Gastroesophageal sphincter (tissue), 3 donors: ENCODE measurements at regions not wholly inside any gene's neighbourhood (a gene's known extent, or its start where the extent isn't known, plus 50 kb on each side); places are given as distances from the start of the nearest gene placed in this dataset.

ENCODE experiments used
- POLR2A ChIP-seq, 2 donors: fragments of 450-650 bp; IDR thresholded peaks; one replicate each; pipeline ENCODE4 v1.6.1; 2017; ENCODE audit warnings: antibody characterized with exemption in 2 of 2, mild to moderate bottlenecking in 2 of 2, moderate library complexity in 1 of 2
- POLR2AphosphoS5 ChIP-seq: sonication (generic); formaldehyde crosslinking; IDR thresholded peaks from one replicate; pipeline ENCODE4 v1.6.1; 2017; ENCODE audit warnings: antibody characterized with exemption
- TF ChIP-seq, protein P1 (sequence below), 4 experiments: fragments of 200-600 bp in 2 of 4; fragments of 450-650 bp in 2 of 4; sonication (generic) in 1 of 4; IDR thresholded peaks; one replicate each; pipeline ENCODE4 v1.5.1; 2017 to 2019; ENCODE audit warnings: antibody characterized with exemption in 4 of 4, mild to moderate bottlenecking in 2 of 4, moderate library complexity in 2 of 4

DNA sequence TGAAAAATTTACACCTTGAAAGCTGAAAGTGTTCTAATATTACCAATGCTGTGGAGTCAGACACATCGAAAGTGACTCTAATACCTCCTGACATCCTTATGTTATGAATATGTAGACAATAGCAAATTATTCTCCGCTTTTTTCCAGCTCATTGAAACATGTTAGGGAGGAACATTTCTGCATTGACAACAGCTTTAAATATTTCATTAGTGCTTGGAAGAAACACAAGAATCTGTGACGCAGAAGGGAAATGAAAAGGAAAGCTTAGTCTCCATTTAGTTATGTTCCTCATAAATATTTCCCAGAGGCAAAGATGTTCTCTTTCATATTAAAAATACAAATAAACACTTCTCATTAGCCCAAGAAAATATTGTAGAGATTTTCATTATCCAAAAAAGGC lies 55.8 kb upstream of the CD99 start:
- TF ChIP-seq, protein P1, sequence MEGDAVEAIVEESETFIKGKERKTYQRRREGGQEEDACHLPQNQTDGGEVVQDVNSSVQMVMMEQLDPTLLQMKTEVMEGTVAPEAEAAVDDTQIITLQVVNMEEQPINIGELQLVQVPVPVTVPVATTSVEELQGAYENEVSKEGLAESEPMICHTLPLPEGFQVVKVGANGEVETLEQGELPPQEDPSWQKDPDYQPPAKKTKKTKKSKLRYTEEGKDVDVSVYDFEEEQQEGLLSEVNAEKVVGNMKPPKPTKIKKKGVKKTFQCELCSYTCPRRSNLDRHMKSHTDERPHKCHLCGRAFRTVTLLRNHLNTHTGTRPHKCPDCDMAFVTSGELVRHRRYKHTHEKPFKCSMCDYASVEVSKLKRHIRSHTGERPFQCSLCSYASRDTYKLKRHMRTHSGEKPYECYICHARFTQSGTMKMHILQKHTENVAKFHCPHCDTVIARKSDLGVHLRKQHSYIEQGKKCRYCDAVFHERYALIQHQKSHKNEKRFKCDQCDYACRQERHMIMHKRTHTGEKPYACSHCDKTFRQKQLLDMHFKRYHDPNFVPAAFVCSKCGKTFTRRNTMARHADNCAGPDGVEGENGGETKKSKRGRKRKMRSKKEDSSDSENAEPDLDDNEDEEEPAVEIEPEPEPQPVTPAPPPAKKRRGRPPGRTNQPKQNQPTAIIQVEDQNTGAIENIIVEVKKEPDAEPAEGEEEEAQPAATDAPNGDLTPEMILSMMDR (IDR thresholded peaks at IDR 0.05), result no peak
- TF ChIP-seq POLR2A (IDR thresholded peaks at IDR 0.05) (no peak), POLR2AphosphoS5 (no peak)
